ENCODE measurements at regions not wholly inside any gene's neighbourhood (a gene's known extent, or its start where the extent isn't known, plus 50 kb on each side); places are given as distances from the start of the nearest gene placed in this dataset.

GRCh38 chr9:107874591-107875369 is 385.2 kb upstream of the KLF4 start (continued):
- TF ChIP-seq ZBTB49 (tag by site-specific recombination; IDR thresholded peaks at IDR 0.05; ENCODE audit: low read depth) (no peak), ZNF501 (tag by site-specific recombination; IDR thresholded peaks at IDR 0.05) (no peak)

GRCh38 chr9:107874137-107874536 is 384.6 kb upstream of the KLF4 start:
- TF ChIP-seq ZNF707 (tag by site-specific recombination; IDR thresholded peaks at IDR 0.05) (no peak), ZNF76 (tag by site-specific recombination; IDR thresholded peaks at IDR 0.05; ENCODE audit: borderline replicate concordance, low read depth) (no peak), CTCF (tag by site-specific recombination; IDR thresholded peaks at IDR 0.05) (no peak)
- Histone ChIP-seq H3K27ac (ENCODE audit: extremely low read depth, low read depth, low read length) (no peak overlapping the region), H3K4me1 (ENCODE audit: control insufficient read depth, insufficient read depth, low read length) (no peaks in the 10 kb centered on the region), H3K36me3 (ENCODE audit: control insufficient read depth in 2 of 2, insufficient read depth in 1 of 2, low read length in 2 of 2) (no peaks in the 10 kb centered on the region), H3K9me3 (ENCODE audit: control insufficient read depth, insufficient read depth, low read depth, low read length) (no peaks in the 10 kb centered on the region), H3K4me3 (ENCODE audit: low read depth, low read length) (no peak overlapping the region)
- CTCF ChIA-PET, result interaction anchor here (0.9 to 1.1 kb wide), 2 partner anchors 10 to 48 kb away, joined by 3 read pairs; no protein-coding TSS in a partner anchor
- POLR2A ChIA-PET, result no interaction called here

DNA sequence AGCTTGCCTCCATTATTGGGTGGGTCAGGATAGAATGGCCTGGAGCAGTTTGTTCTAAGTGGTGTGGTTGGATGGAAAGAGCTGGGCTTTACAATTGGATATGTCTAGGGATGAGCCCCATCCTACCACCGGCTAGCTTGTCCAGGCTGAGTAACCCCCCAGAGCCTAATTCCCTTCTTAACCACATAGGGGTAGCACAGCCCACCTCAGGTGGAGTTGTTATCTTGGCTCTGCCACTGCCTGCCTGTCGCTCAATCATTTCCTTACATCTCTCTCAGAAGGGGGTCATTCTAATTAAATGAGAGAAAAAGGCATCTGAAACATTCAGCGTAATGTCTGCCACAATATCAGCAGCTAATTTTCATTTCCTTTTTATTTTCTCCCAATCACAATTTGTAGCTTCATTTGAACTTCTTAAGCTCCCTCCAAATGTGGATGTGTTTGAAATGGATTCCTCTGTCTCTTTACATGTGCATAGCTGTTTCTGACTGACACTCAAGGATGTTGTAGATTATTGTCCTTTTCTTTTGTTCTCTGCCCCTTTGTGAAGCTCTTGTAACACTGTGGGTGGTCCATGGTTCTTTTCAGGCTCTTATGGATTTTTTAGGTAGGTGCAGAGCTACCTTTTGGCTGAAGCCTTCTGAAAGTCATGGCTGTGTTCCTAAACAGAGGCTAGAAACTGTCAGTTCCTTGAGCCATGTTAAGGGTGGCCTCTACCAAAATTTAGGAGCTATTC is 383.1 kb upstream of the KLF4 start:
- CTCF ChIA-PET, result interaction anchor here (1.1 kb wide), 1 partner anchor 47 kb away, joined by 3 read pairs; no protein-coding TSS in a partner anchor

More for the DNA sequence above, 383.1 kb upstream of the KLF4 start:
- TF ChIP-seq ZNF2 (tag by site-specific recombination; IDR thresholded peaks at IDR 0.05) (no peak), ZNF830 (tag by site-specific recombination; IDR thresholded peaks at IDR 0.05; ENCODE audit: low read depth) (no peak), ZNF837 (tag by site-specific recombination; IDR thresholded peaks at IDR 0.05) (no peak), KLF8 (tag by site-specific recombination; IDR thresholded peaks at IDR 0.05) (no peak), GLI2 (tag by site-specific recombination; IDR thresholded peaks at IDR 0.05; ENCODE audit: borderline replicate concordance, low read depth) (no peak), ZNF211 (tag by site-specific recombination; IDR thresholded peaks at IDR 0.05; ENCODE audit: low read depth) (no peak), ZNF529 (tag by site-specific recombination; IDR thresholded peaks at IDR 0.05; ENCODE audit: insufficient replicate concordance) (no peak), ZNF157 (tag by site-specific recombination; IDR thresholded peaks at IDR 0.05) (no peak), KLF10 (tag by site-specific recombination; IDR thresholded peaks at IDR 0.05) (no peak), ZNF473 (tag by site-specific recombination; IDR thresholded peaks at IDR 0.05) (no peak), HOXA7 (CRISPR knock-in tag; IDR thresholded peaks at IDR 0.05; ENCODE audit: borderline replicate concordance) (no peak), ZNF10 (tag by site-specific recombination; IDR thresholded peaks at IDR 0.05) (no peak)
- TF ChIP-seq, protein P1, sequence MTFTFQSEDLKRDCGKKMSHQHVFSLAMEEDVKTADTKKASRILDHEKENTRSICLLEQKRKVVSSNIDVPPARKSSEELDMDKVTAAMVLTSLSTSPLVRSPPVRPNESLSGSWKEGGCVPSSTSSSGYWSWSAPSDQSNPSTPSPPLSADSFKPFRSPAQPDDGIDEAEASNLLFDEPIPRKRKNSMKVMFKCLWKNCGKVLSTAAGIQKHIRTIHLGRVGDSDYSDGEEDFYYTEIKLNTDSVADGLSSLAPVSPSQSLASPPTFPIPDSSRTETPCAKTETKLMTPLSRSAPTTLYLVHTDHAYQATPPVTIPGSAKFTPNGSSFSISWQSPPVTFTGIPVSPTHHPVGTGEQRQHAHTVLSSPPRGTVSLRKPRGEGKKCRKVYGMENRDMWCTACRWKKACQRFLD (tag by site-specific recombination; IDR thresholded peaks at IDR 0.05), result no peak
- no peak overlapping the region for H3K27ac ChIP-seq (ENCODE audit: extremely low read depth, low read depth, low read length)
- no peaks in the 10 kb centered on the region for H3K9me3 ChIP-seq (ENCODE audit: control insufficient read depth, insufficient read depth, low read depth, low read length)
- H3K4me1 ChIP-seq (ENCODE audit: control insufficient read depth, insufficient read depth, low read length), result no peaks in the 10 kb centered on the region
- POLR2A ChIA-PET, result interaction anchor here (0.5 kb wide), 1 partner anchor 383 kb away, joined by 3 read pairs; the partner anchor contains the start of gene KLF4
- H3K36me3 ChIP-seq (ENCODE audit: control insufficient read depth in 2 of 2, insufficient read depth in 1 of 2, low read length in 2 of 2), result no peaks in the 10 kb centered on the region
- no peak overlapping the region for H3K4me3 ChIP-seq (ENCODE audit: low read depth, low read length)
